ELF-1 (cell line): ENCODE measurements at regions not wholly inside any gene's neighbourhood (a gene's known extent, or its start where the extent isn't known, plus 50 kb on each side); places are given as distances from the start of the nearest gene placed in this dataset.
"Not testable (repeated sequence)": the region's sequence is repeated elsewhere in the genome, so short reads cannot be mapped to it uniquely, and the experiment has no call there.

Experiments used
- DNase-seq: peaks from one replicate; pipeline ENCODE4 v3.0.0-alpha.2; 2016; ENCODE audit warnings: low read depth, low spot score

- no peak for DNase-seq
Observed at GRCh38 chr5:19179571-19179970, 808.4 kb downstream of the CDH18 start.

GRCh38 chr5:19189176-19189575 lies 798.8 kb downstream of the CDH18 start:
- DNase-seq, result no peak

DNA sequence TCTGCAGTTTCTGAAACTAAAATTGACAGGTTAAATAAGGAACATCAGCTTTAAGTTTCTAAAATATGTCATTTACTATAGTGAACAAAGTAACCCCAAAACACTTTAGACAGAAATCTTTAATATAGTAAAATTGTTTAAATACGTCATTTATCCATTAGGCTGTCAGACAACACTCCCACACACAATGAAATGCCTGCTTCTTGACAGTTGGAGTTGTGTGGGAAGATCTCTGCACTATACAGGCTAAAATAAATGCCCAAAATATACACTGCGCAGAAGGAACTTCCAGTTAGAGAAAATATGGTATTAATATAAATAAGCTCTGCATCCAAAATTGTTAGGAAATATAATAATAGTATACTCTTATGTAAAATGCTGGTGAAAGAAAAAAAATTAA lies 794.4 kb downstream of the CDH18 start:
- no peak for DNase-seq

DNA sequence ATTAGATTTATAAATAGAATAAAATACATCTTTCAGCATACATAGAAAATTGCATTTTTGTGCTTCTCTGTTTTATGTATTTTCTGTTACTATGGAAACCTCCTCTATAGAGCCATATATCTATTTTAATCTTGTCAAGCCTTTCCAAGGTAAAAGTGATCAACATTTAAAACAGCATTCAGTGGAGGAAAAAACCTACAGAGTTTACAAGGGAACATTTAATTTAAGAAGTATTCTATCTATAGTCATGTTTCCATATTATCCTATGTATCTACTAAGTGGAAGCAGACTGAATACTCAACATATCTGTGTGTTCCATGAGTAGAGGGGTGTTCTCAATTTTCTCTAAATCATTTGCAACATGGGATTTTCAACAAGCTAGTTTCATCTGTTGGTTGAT lies 791.4 kb downstream of the CDH18 start:
- no peak for DNase-seq

GRCh38 chr5:19200251-19200650 lies 787.7 kb downstream of the CDH18 start:
- DNase-seq, result no peak

GRCh38 chr5:19208397-19208796 lies 779.6 kb downstream of the CDH18 start:
- no peak for DNase-seq

- no peak for DNase-seq
Observed at GRCh38 chr5:19210886-19211285, 777.1 kb downstream of the CDH18 start.

DNA sequence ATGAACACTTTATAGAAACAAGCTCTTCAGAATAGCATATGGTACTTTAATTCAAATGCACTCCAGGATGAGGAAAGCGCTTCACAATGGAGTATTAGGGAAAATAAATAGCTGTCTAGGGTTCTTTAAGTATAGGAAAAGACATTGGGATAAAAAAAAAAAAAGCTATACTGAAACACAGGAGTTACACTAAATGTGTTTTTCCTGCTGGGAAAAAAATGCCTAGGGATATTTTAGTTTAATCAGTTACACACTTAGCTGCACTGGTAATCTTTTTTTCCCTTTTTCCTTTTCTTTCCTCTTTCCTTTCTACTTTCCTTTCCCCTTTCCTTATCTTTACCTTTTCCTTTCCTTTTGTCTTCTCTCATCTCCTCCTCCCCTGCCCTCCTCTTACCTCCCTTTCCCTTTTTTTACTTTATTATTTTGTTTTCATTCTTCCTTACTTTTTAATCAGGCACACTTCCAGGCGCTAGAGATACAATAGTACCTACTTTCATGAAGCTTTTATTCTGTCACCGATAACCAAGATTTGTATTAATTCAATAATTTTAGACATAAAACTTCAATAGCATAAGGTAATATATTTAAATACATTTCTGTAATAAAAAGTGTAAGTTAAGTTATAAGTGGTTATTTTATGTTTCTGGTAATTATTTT lies 758.7 kb downstream of the CDH18 start:
- DNase-seq, result no peak

- no peak for DNase-seq
Observed at GRCh38 chr5:19233573-19233972, 754.4 kb downstream of the CDH18 start.

DNA sequence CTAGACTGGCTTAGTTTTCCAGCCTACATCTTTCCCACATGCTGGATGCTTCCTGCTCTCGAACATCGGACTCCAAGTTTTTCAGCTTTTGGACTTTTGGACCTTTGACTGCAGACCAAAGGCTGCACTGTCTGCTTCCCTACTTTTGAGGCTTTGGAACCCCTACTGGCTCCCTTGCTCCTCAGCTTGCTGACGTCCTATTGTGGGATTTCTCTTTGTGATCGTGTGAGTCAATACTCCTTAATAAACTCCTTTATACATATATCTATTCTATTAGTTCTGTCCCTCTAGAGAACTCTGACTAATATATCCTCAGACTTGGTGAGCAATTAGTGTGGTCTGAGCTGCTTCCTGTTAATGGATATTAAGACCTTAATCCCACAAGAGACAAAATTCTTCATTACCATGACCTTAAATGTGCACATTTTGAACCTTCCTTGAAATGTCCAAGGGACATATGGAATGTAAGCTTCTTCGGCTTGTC lies 752.9 kb downstream of the CDH18 start:
- DNase-seq, result no peak

DNA sequence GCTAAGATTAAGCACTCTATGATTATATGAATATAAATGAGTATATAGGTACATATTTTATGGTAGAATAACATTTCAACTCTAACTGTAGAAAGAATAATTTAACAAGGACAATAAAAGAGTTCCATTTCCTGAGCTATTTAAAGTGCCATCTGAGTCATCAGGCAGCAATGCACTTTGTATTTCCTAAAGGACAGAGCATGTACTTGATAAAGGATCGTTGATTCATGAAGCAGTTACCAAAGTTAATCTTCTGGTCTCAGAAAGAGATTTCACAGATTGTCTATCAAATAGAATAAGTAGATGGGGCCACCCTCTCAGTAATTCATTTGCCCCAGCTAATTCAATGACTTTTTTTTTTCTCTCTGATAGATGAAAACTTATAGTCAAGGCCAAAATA lies 747.8 kb downstream of the CDH18 start:
- no peak for DNase-seq

- no peak for DNase-seq
Observed at GRCh38 chr5:19241690-19242089, 746.3 kb downstream of the CDH18 start.

- DNase-seq, result not testable (repeated sequence)
Observed at GRCh38 chr5:19246191-19246590, 741.8 kb downstream of the CDH18 start.

- no peak for DNase-seq
Observed at GRCh38 chr5:19247302-19247701, 740.7 kb downstream of the CDH18 start.

DNA sequence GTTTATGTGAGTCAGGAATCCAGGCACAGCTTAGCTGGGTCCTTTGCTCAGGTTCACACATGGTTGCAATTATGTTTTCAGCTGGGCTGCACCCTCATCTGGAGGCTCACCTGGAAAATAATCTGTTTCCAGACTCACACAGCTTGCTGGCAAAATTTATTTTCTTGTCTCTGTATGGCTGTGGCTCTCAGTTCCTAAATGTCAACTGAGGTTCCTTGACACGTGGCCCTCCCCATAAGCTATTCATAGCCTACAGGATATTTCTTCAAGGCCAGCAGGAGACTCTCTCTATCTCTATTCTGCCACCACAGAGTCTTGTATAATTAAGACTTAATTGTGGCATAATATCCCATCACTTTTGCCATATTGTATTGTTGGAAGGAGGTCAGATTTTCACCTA lies 732.0 kb downstream of the CDH18 start:
- DNase-seq, result no peak

DNA sequence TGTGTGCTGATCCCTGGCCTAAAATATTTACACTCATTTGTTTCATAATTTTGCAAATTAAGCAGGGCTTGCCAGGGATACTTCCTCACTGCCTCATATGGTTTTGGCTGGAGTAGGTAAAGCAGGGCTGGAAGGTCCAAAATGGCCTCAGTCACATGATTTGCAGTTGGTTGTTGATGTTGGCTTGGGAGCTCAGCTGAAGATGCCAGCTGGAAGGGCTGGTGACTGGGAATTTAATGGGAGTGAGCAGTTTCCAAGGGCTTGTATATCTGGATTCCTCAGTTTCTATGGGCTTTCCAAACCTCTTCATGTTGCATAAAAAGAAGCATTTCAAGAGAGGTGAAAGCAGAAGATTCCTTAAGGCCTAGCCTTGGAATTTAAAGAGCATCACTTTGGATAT lies 729.3 kb downstream of the CDH18 start:
- DNase-seq, result no peak

DNA sequence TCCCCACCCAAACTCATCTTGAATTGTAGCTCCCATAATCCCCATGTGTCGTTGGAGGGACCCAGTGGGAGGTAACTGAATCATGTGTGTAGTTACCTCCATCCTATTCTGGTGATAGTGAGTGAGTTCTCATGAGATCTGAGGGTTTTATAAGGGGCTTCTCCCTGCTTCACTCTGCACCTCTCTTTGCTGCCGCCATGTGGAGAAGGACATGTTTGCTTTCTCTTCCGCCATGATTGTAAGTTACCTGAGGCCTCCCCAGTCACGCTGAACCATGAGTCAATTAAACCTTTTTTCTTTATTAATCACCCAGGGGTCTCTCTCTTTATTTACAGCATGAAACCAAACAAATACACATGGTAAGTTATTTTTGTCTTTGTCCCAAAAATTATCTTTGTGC lies 726.1 kb downstream of the CDH18 start:
- DNase-seq, result no peak

- no peak for DNase-seq
Observed at GRCh38 chr5:19264821-19265220, 723.2 kb downstream of the CDH18 start.

DNA sequence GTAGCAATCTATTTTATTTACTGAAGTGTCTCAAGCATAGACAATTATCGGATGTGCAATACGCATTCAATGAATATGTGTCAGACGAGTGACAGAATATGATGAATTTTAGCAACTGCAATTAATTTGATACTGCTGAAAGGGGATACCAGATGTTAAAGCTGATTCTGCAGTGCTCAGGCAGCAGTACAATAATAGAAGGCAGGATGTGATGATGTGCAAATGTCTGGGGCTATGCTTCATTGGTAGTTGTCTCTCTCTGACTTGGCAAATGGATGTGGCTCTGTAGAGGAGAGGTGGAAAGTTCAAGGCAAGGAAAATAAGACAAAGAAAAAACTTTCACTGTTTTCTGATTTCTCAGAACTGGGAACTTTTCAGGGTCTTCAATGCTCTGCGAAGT lies 721.2 kb downstream of the CDH18 start:
- no peak for DNase-seq

- DNase-seq, result no peak
Observed at GRCh38 chr5:19270153-19270552, 717.8 kb downstream of the CDH18 start.

- DNase-seq, result no peak
Observed at GRCh38 chr5:19274578-19274977, 713.4 kb downstream of the CDH18 start.

DNA sequence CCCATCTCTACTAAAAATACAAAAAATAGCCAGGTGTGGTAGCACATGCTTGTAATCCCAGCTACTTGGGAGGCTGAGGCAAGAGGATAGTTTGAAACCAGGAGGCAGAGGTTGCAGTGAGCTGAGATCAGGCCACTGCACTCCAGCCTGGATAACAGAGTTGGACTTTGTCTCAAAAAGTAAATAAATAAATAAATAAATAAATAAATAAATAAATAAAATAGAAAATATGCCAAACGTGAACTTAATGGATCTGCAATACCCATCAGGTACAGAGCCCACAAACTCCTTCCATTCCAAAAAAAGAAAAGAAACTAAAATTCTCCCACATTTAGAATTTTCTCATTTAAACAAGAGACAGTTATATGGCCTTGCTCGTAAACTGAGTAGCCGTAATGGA lies 702.7 kb downstream of the CDH18 start:
- DNase-seq, result no peak

DNA sequence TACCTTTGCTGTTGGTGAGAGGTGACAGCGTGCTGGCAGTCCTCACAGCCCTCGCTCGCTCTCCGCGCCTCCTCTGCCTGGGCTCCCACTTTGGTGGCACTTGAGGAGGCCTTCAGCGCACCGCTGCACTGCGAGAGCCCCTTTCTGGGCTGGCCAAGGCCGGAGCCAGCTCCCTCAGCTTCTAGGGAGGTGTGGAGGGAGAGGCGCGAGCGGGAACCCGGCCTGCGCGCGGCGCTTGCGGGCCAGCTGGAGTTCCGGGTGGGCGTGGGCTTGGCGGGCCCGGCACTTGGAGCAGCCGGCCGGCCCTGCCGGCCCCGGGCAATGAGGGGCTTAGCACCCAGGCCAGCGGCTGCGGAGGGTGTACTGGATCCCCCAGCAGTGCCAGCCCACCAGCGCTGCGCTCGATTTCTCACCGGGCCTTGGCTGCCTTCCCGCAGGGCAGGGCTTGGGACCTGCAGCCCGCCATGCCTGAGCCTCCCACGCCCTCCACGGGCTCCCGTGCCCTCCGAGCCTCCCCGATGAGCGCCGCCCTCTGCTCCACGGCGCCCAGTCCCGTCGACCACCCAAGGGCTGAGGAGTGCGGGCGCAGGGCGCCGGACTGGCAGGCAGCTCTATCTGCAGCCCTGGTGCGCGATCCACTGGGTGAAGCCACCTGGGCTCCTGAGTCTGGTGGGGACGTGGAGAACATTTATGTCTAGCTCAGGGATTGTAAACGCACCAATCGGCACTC lies 700.3 kb downstream of the CDH18 start:
- peak; percentile 39 for DNase-seq
